ENCODE measurements at regions not wholly inside any gene's neighbourhood (a gene's known extent, or its start where the extent isn't known, plus 50 kb on each side); places are given as distances from the start of the nearest gene placed in this dataset.

- no peak for DNase-seq (ENCODE audit: low read depth in 2 of 2)
Measured at GRCh38 chr13:99663908-99664307, 162.6 kb downstream of the TM9SF2 start.

- no peak for DNase-seq (ENCODE audit: low read depth in 2 of 2)
Measured at GRCh38 chr13:99663185-99663825, 162.0 kb downstream of the TM9SF2 start.

- DNase-seq (ENCODE audit: low read depth in 2 of 2) = no peak
Measured at GRCh38 chr13:99662678-99663077, 161.4 kb downstream of the TM9SF2 start.

- DNase-seq (ENCODE audit: low read depth in 2 of 2) = no peak
Measured at GRCh38 chr13:99661791-99662190, 160.5 kb downstream of the TM9SF2 start.

GRCh38 chr13:99659866-99660554 is 158.7 kb downstream of the TM9SF2 start:
- no peak for DNase-seq (ENCODE audit: low read depth in 2 of 2)

GRCh38 chr13:99659226-99659625 is 158.0 kb downstream of the TM9SF2 start:
- DNase-seq (ENCODE audit: low read depth in 2 of 2) = no peak

- DNase-seq (ENCODE audit: low read depth in 2 of 2) = peak; percentile 31 to 46
Measured at GRCh38 chr13:99658261-99658991, 157.2 kb downstream of the TM9SF2 start.

GRCh38 chr13:99657848-99658260 is 156.6 kb downstream of the TM9SF2 start:
- DNase-seq (ENCODE audit: low read depth in 2 of 2) = peak; percentile 11 to 12

GRCh38 chr13:99656844-99657381 is 155.6 kb downstream of the TM9SF2 start:
- no peak for DNase-seq (ENCODE audit: low read depth in 2 of 2)

- peak; percentile 58 to 72 for DNase-seq (ENCODE audit: low read depth in 2 of 2)
Measured at GRCh38 chr13:99656092-99656745, 154.9 kb downstream of the TM9SF2 start.

- DNase-seq (ENCODE audit: low read depth in 2 of 2) = peak in 1 of 2 donors; percentile 20
Measured at GRCh38 chr13:99655351-99656091, 154.2 kb downstream of the TM9SF2 start.

GRCh38 chr13:99654076-99654475 is 152.8 kb downstream of the TM9SF2 start:
- no peak for DNase-seq (ENCODE audit: low read depth in 2 of 2)

- no peak for DNase-seq (ENCODE audit: low read depth in 2 of 2)
Measured at GRCh38 chr13:99653526-99653925, 152.3 kb downstream of the TM9SF2 start.

- DNase-seq (ENCODE audit: low read depth in 2 of 2) = no peak
Measured at GRCh38 chr13:99652901-99653300, 151.6 kb downstream of the TM9SF2 start.

GRCh38 chr13:99652141-99652540 is 150.9 kb downstream of the TM9SF2 start:
- no peak for DNase-seq (ENCODE audit: low read depth in 2 of 2)

- no peak for DNase-seq (ENCODE audit: low read depth in 2 of 2)
Measured at GRCh38 chr13:99651016-99651415, 149.7 kb downstream of the TM9SF2 start.

GRCh38 chr13:99650410-99650809 is 149.1 kb downstream of the TM9SF2 start:
- no peak for DNase-seq (ENCODE audit: low read depth in 2 of 2)

GRCh38 chr13:99648927-99649326 is 147.7 kb downstream of the TM9SF2 start:
- DNase-seq (ENCODE audit: low read depth in 2 of 2) = no peak

- DNase-seq (ENCODE audit: low read depth in 2 of 2) = no peak
Measured at GRCh38 chr13:99648066-99648665, 146.9 kb downstream of the TM9SF2 start.

GRCh38 chr13:99647596-99647985 is 146.3 kb downstream of the TM9SF2 start:
- no peak for DNase-seq (ENCODE audit: low read depth in 2 of 2)

Measured in stimulated activated CD8-positive, alpha-beta memory T cell treated with anti-CD3 and anti-CD28 coated beads, Interleukin-2, amount 100 ng/mL, for 48 hours (primary cell).